ENCODE measurements at regions not wholly inside any gene's neighbourhood (a gene's known extent, or its start where the extent isn't known, plus 50 kb on each side); places are given as distances from the start of the nearest gene placed in this dataset.
"Not testable (repeated sequence)": the region's sequence is repeated elsewhere in the genome, so short reads cannot be mapped to it uniquely, and the experiment has no call there.

DNA sequence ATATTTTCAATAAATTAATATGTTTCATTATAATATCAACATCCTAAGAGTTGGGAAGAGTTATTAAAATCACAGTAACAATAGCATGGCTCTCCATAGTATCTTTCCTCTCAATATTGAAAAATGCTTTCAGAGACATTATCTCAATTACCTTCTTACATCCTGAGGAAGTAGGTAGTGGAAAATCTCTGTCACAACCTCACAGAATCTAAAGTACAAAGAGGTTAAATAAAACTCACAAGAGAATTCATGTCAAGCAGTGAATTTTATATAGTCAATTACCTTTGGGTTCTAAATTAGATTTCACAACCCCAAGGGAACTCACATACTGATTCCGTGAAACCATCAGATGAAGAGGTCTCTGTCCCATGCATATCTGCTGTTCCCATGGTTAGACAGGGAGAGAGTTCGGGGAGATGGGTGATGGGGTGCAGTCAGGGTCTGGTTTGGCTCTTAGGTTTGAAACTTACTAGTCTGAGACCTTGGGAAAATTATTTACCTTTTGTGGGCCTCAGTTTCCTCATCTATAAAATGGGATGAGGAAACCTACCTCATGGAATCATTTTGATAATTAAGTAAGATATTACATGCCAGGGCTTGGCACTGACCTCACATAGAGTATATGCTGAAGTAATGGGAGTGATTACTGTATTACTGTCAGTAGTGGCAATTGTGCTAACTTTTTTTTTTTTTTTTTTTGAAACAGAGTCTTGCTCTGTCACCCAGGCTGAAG lies 74.0 kb upstream of the SNX9 start:
- H3K4me3 ChIP-seq (ENCODE audit: low read depth, low read length) = no peak overlapping the region
- peaks cover 5% of the 10 kb centered on the region; the same call in 1 of the 2 replicates for H3K27me3 ChIP-seq (ENCODE audit: control insufficient read depth, insufficient read depth, low read length)
- H3K36me3 ChIP-seq (ENCODE audit: control insufficient read depth, insufficient read depth, low read length) = no peaks in the 10 kb centered on the region
- ChIA-PET CTCF (interaction anchor here (0.7 kb wide), 1 partner anchor 141 kb away, joined by 3 read pairs; no protein-coding TSS in a partner anchor), POLR2A (no interaction called here)
- no peak for DNase-seq (ENCODE audit: low read depth)
- TF ChIP-seq, protein P1, sequence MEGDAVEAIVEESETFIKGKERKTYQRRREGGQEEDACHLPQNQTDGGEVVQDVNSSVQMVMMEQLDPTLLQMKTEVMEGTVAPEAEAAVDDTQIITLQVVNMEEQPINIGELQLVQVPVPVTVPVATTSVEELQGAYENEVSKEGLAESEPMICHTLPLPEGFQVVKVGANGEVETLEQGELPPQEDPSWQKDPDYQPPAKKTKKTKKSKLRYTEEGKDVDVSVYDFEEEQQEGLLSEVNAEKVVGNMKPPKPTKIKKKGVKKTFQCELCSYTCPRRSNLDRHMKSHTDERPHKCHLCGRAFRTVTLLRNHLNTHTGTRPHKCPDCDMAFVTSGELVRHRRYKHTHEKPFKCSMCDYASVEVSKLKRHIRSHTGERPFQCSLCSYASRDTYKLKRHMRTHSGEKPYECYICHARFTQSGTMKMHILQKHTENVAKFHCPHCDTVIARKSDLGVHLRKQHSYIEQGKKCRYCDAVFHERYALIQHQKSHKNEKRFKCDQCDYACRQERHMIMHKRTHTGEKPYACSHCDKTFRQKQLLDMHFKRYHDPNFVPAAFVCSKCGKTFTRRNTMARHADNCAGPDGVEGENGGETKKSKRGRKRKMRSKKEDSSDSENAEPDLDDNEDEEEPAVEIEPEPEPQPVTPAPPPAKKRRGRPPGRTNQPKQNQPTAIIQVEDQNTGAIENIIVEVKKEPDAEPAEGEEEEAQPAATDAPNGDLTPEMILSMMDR (IDR thresholded peaks at IDR 0.05; ENCODE audit: insufficient read depth, low read depth, low read length) = no peak

DNA sequence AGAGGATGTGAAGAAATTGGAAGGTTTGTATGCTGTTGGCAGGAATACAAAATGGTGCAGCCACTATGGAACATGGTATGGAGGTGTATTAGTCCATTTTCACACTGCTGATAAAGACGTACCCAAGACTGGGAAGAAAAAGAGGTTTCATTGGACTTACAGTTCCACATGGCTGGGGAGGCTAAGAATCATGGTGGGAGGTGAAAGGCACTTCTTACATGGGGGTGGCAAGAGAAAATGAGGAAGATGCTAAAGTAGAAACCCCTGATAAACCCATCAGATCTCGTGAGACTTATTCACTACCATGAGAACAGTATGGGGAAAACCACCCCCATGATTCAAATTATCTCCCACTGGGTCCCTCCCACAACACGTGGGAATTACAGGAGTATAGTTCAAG lies 72.1 kb upstream of the SNX9 start:
- H3K27me3 ChIP-seq (ENCODE audit: control insufficient read depth, insufficient read depth, low read length); CTCF ChIA-PET; POLR2A ChIA-PET; H3K36me3 ChIP-seq (ENCODE audit: control insufficient read depth, insufficient read depth, low read length); DNase-seq (ENCODE audit: low read depth); H3K4me3 ChIP-seq (ENCODE audit: low read depth, low read length): not testable (repeated sequence)

DNA sequence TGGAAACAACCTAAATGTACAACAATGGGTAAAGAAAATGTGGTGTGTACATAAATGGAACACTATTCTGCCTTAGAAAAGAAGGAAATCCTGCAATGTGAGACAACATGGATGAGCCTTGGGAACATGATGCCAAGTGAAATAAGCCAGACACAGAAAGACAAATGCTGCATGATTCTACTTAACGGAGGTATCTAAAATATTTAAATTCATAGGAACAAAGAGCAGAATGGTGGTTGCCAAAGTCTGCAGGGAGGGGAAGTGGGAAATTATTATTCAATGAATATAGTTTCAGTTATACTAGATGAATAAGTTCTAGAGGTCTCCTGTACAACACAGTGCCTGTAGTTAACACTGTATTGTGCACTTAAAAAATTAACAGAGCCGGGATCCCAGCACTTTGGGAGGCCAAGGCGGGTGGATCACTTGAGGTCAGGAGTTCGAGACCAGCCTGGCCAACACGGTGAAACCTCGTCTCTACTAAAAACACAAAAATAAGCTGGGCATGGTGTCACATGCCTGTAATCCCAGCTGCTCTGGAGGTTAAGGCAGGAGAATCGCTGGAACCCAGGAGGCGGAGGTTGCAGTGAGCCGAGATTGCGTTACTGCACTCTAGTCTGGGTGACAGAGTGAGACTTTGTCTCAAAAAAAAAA lies 71.4 kb upstream of the SNX9 start:
- ChIA-PET CTCF (interaction anchor here (0.6 kb wide), 1 partner anchor 56 kb away, joined by 3 read pairs; no protein-coding TSS in a partner anchor), POLR2A (no interaction called here)
- no peak for DNase-seq (ENCODE audit: low read depth)
- no peaks in the 10 kb centered on the region for H3K36me3 ChIP-seq (ENCODE audit: control insufficient read depth, insufficient read depth, low read length)
- H3K27me3 ChIP-seq (ENCODE audit: control insufficient read depth, insufficient read depth, low read length) = peaks cover 3% of the 10 kb centered on the region; the same call in 1 of the 2 replicates
- TF ChIP-seq, protein P1 (IDR thresholded peaks at IDR 0.05; ENCODE audit: insufficient read depth, low read depth, low read length) = no peak
- H3K4me3 ChIP-seq (ENCODE audit: low read depth, low read length) = no peak overlapping the region

DNA sequence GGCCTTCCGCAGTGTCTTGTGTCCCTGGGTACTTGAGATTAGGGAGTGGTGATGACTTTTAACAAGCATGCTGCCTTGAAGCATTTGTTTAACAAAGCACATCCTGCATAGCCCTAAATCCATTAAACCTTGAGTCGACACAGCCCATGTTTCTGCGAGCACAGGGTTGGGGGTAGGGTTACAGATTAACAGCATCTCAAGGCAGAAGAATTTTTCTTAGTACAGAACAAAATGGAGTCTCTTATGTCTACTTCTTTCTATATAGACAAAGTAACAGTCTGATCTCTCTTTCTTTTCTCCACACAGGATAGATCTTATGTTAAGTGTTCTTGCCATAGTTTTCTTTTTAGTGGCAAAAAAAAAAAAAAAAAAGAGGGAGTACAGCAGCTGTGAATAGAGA lies 70.2 kb upstream of the SNX9 start:
- CTCF ChIA-PET; DNase-seq (ENCODE audit: low read depth); H3K27me3 ChIP-seq (ENCODE audit: control insufficient read depth, insufficient read depth, low read length); H3K4me3 ChIP-seq (ENCODE audit: low read depth, low read length); H3K36me3 ChIP-seq (ENCODE audit: control insufficient read depth, insufficient read depth, low read length); POLR2A ChIA-PET: not testable (repeated sequence)

DNA sequence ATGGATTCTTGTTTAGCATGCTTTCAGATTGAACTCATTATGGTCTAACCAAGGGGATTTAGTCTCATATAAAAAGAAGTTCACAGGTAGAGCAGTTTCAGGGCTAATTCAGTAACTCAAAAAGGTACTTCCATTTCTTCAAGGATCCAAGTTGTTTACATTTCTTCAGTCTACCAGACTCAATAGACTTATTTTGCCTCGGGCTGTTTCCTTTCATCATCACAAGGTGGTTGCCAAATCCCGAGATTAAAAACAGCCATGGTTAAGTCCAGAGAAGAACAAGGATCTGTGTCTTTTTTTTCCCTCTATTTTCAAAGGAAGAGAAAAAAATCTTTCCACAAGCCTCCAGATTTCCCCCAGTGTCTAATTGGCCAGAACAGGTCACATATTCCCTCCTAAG lies 69.8 kb upstream of the SNX9 start:
- peak; percentile 55 for DNase-seq (ENCODE audit: low read depth)
- H3K36me3 ChIP-seq (ENCODE audit: control insufficient read depth, insufficient read depth, low read length) = no peaks in the 10 kb centered on the region
- no peak overlapping the region for H3K4me3 ChIP-seq (ENCODE audit: low read depth, low read length)
- TF ChIP-seq, protein P1 (IDR thresholded peaks at IDR 0.05; ENCODE audit: insufficient read depth, low read depth, low read length) = no peak
- H3K27me3 ChIP-seq (ENCODE audit: control insufficient read depth, insufficient read depth, low read length) = no peaks in the 10 kb centered on the region
- ChIA-PET CTCF (no interaction called here), POLR2A (no interaction called here)

DNA sequence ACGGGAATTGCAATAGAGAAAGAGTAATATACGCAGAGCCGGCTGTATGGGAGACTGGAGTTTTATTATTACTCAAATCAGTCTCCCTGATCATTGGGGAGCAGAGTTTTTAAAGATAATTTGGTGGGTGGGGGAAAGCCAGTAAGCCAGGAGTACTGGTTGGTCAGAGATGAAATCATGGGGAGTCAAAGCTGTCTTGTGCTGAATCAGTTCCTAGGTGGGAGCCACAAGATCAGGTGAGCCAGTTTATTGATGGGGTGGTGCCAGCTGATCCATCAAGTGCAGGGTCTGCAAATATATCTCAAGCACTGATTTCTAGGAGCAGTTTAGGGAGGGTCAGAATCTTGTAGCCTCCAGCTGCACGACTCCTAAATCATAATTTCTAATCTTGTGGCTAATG lies 69.2 kb upstream of the SNX9 start:
- CTCF ChIA-PET = not testable (repeated sequence)

More for the DNA sequence above, 69.2 kb upstream of the SNX9 start:
- H3K4me3 ChIP-seq (ENCODE audit: low read depth, low read length); DNase-seq (ENCODE audit: low read depth); POLR2A ChIA-PET; H3K36me3 ChIP-seq (ENCODE audit: control insufficient read depth, insufficient read depth, low read length); H3K27me3 ChIP-seq (ENCODE audit: control insufficient read depth, insufficient read depth, low read length): not testable (repeated sequence)

Data from BJ (cell line).